ENCODE measurements at regions not wholly inside any gene's neighbourhood (a gene's known extent, or its start where the extent isn't known, plus 50 kb on each side); places are given as distances from the start of the nearest gene placed in this dataset.

- Histone ChIP-seq H3K27me3 (ENCODE audit: control insufficient read depth, insufficient read depth, low read length) (no peaks in the 10 kb centered on the region), H3K36me3 (ENCODE audit: control insufficient read depth, low read depth, low read length) (no peaks in the 10 kb centered on the region), H3K9ac (ENCODE audit: low read length) (no peak overlapping the region), H3K4me3 (ENCODE audit: low read length) (no peak overlapping the region), H3K4me1 (ENCODE audit: control insufficient read depth, low read depth, low read length) (no peaks in the 10 kb centered on the region), H3K9me3 (ENCODE audit: control insufficient read depth, low read depth, low read length) (no peaks in the 10 kb centered on the region), H3K27ac (ENCODE audit: low read length) (no peak overlapping the region)
Observed at GRCh38 chr10:106520698-106521097, 643.8 kb downstream of the SORCS1 start.

GRCh38 chr10:106519376-106520030, 645.0 kb downstream of the SORCS1 start:
- Histone ChIP-seq H3K27ac (ENCODE audit: low read length) (no peak overlapping the region), H3K4me1 (ENCODE audit: control insufficient read depth, low read depth, low read length) (no peaks in the 10 kb centered on the region), H3K9me3 (ENCODE audit: control insufficient read depth, low read depth, low read length) (no peaks in the 10 kb centered on the region), H3K9ac (ENCODE audit: low read length) (no peak overlapping the region), H3K27me3 (ENCODE audit: control insufficient read depth, insufficient read depth, low read length) (no peaks in the 10 kb centered on the region), H3K36me3 (ENCODE audit: control insufficient read depth, low read depth, low read length) (no peaks in the 10 kb centered on the region), H3K4me3 (ENCODE audit: low read length) (no peak overlapping the region)

- no peaks in the 10 kb centered on the region for H3K9me3 ChIP-seq (ENCODE audit: control insufficient read depth, low read depth, low read length)
- no peak overlapping the region for H3K9ac ChIP-seq (ENCODE audit: low read length)
- H3K4me3 ChIP-seq (ENCODE audit: low read length): no peak overlapping the region
- H3K36me3 ChIP-seq (ENCODE audit: control insufficient read depth, low read depth, low read length): no peaks in the 10 kb centered on the region
- no peaks in the 10 kb centered on the region for H3K4me1 ChIP-seq (ENCODE audit: control insufficient read depth, low read depth, low read length)
- no peak overlapping the region for H3K27ac ChIP-seq (ENCODE audit: low read length)
- no peaks in the 10 kb centered on the region for H3K27me3 ChIP-seq (ENCODE audit: control insufficient read depth, insufficient read depth, low read length)
Observed at GRCh38 chr10:106515206-106515790, 649.2 kb downstream of the SORCS1 start.

GRCh38 chr10:106513352-106513771, 651.1 kb downstream of the SORCS1 start:
- Histone ChIP-seq H3K9me3 (ENCODE audit: control insufficient read depth, low read depth, low read length) (no peaks in the 10 kb centered on the region), H3K4me3 (ENCODE audit: low read length) (no peak overlapping the region), H3K27ac (ENCODE audit: low read length) (no peak overlapping the region)

GRCh38 chr10:106511917-106512316, 652.6 kb downstream of the SORCS1 start:
- Histone ChIP-seq H3K4me1 (ENCODE audit: control insufficient read depth, low read depth, low read length) (no peaks in the 10 kb centered on the region), H3K36me3 (ENCODE audit: control insufficient read depth, low read depth, low read length) (no peaks in the 10 kb centered on the region), H3K27me3 (ENCODE audit: control insufficient read depth, insufficient read depth, low read length) (no peaks in the 10 kb centered on the region), H3K9ac (ENCODE audit: low read length) (no peak overlapping the region), H3K4me3 (ENCODE audit: low read length) (no peak overlapping the region), H3K27ac (ENCODE audit: low read length) (no peak overlapping the region), H3K9me3 (ENCODE audit: control insufficient read depth, low read depth, low read length) (no peaks in the 10 kb centered on the region)

More at GRCh38 chr10:106513352-106513771, 651.1 kb downstream of the SORCS1 start:
- H3K27me3 ChIP-seq (ENCODE audit: control insufficient read depth, insufficient read depth, low read length): no peaks in the 10 kb centered on the region
- H3K36me3 ChIP-seq (ENCODE audit: control insufficient read depth, low read depth, low read length): no peaks in the 10 kb centered on the region
- H3K4me1 ChIP-seq (ENCODE audit: control insufficient read depth, low read depth, low read length): no peaks in the 10 kb centered on the region
- no peak overlapping the region for H3K9ac ChIP-seq (ENCODE audit: low read length)

- Histone ChIP-seq H3K36me3 (ENCODE audit: control insufficient read depth, low read depth, low read length) (no peaks in the 10 kb centered on the region), H3K9ac (ENCODE audit: low read length) (no peak overlapping the region), H3K9me3 (ENCODE audit: control insufficient read depth, low read depth, low read length) (no peaks in the 10 kb centered on the region), H3K4me3 (ENCODE audit: low read length) (no peak overlapping the region), H3K4me1 (ENCODE audit: control insufficient read depth, low read depth, low read length) (no peaks in the 10 kb centered on the region), H3K27me3 (ENCODE audit: control insufficient read depth, insufficient read depth, low read length) (no peaks in the 10 kb centered on the region), H3K27ac (ENCODE audit: low read length) (no peak overlapping the region)
Observed at GRCh38 chr10:106508950-106509349, 655.6 kb downstream of the SORCS1 start.

- Histone ChIP-seq H3K27ac (ENCODE audit: low read length) (no peak overlapping the region), H3K27me3 (ENCODE audit: control insufficient read depth, insufficient read depth, low read length) (no peaks in the 10 kb centered on the region), H3K4me1 (ENCODE audit: control insufficient read depth, low read depth, low read length) (no peaks in the 10 kb centered on the region), H3K4me3 (ENCODE audit: low read length) (no peak overlapping the region), H3K36me3 (ENCODE audit: control insufficient read depth, low read depth, low read length) (no peaks in the 10 kb centered on the region), H3K9me3 (ENCODE audit: control insufficient read depth, low read depth, low read length) (no peaks in the 10 kb centered on the region), H3K9ac (ENCODE audit: low read length) (no peak overlapping the region)
Observed at GRCh38 chr10:106506526-106507283, 657.8 kb downstream of the SORCS1 start.

GRCh38 chr10:106504536-106504935, 660.0 kb downstream of the SORCS1 start:
- no peak overlapping the region for H3K4me3 ChIP-seq (ENCODE audit: low read length)
- H3K4me1 ChIP-seq (ENCODE audit: control insufficient read depth, low read depth, low read length): peaks cover 6% of the 10 kb centered on the region
- H3K9ac ChIP-seq (ENCODE audit: low read length): no peak overlapping the region
- no peaks in the 10 kb centered on the region for H3K9me3 ChIP-seq (ENCODE audit: control insufficient read depth, low read depth, low read length)
- H3K27ac ChIP-seq (ENCODE audit: low read length): no peak overlapping the region
- H3K27me3 ChIP-seq (ENCODE audit: control insufficient read depth, insufficient read depth, low read length): no peaks in the 10 kb centered on the region
- no peaks in the 10 kb centered on the region for H3K36me3 ChIP-seq (ENCODE audit: control insufficient read depth, low read depth, low read length)

GRCh38 chr10:106502641-106503040, 661.9 kb downstream of the SORCS1 start:
- Histone ChIP-seq H3K4me1 (ENCODE audit: control insufficient read depth, low read depth, low read length) (peaks cover 6% of the 10 kb centered on the region), H3K9ac (ENCODE audit: low read length) (no peak overlapping the region), H3K9me3 (ENCODE audit: control insufficient read depth, low read depth, low read length) (no peaks in the 10 kb centered on the region), H3K27ac (ENCODE audit: low read length) (no peak overlapping the region), H3K36me3 (ENCODE audit: control insufficient read depth, low read depth, low read length) (no peaks in the 10 kb centered on the region), H3K27me3 (ENCODE audit: control insufficient read depth, insufficient read depth, low read length) (no peaks in the 10 kb centered on the region), H3K4me3 (ENCODE audit: low read length) (no peak overlapping the region)

- no peaks in the 10 kb centered on the region for H3K36me3 ChIP-seq (ENCODE audit: control insufficient read depth, low read depth, low read length)
- H3K27ac ChIP-seq (ENCODE audit: low read length): no peak overlapping the region
- no peaks in the 10 kb centered on the region for H3K27me3 ChIP-seq (ENCODE audit: control insufficient read depth, insufficient read depth, low read length)
- peaks cover 6% of the 10 kb centered on the region for H3K4me1 ChIP-seq (ENCODE audit: control insufficient read depth, low read depth, low read length)
- H3K9ac ChIP-seq (ENCODE audit: low read length): no peak overlapping the region
- H3K9me3 ChIP-seq (ENCODE audit: control insufficient read depth, low read depth, low read length): no peaks in the 10 kb centered on the region
- no peak overlapping the region for H3K4me3 ChIP-seq (ENCODE audit: low read length)
Observed at GRCh38 chr10:106500925-106501525, 663.5 kb downstream of the SORCS1 start.

- Histone ChIP-seq H3K4me1 (ENCODE audit: control insufficient read depth, low read depth, low read length) (peaks cover 6% of the 10 kb centered on the region), H3K36me3 (ENCODE audit: control insufficient read depth, low read depth, low read length) (no peaks in the 10 kb centered on the region), H3K27me3 (ENCODE audit: control insufficient read depth, insufficient read depth, low read length) (no peaks in the 10 kb centered on the region), H3K4me3 (ENCODE audit: low read length) (no peak overlapping the region), H3K27ac (ENCODE audit: low read length) (no peak overlapping the region), H3K9me3 (ENCODE audit: control insufficient read depth, low read depth, low read length) (no peaks in the 10 kb centered on the region), H3K9ac (ENCODE audit: low read length) (no peak overlapping the region)
Observed at GRCh38 chr10:106500041-106500924, 664.2 kb downstream of the SORCS1 start.

Data from iPS-18a (cell line).